HT1080 (cell line): ENCODE measurements at regions not wholly inside any gene's neighbourhood (a gene's known extent, or its start where the extent isn't known, plus 50 kb on each side); places are given as distances from the start of the nearest gene placed in this dataset.
A peak's percentile ranks its signal among the peaks of the same experiment; 100 is the strongest.
"Not testable (repeated sequence)": the region's sequence is repeated elsewhere in the genome, so short reads cannot be mapped to it uniquely, and the experiment has no call there.

Source experiments
- DNase-seq: peaks from one replicate; pipeline ENCODE4 v3.0.0-alpha.2; 2015; ENCODE audit warnings: low read depth

GRCh38 chr2:109049022-109049421 is 60.0 kb upstream of the EDAR start:
- no peak for DNase-seq

- DNase-seq = no peak
These were observed 59.1 kb upstream of the EDAR start for GRCh38 chr2:109048163-109048562.

- DNase-seq = not testable (repeated sequence)
These were observed 58.5 kb upstream of the EDAR start for GRCh38 chr2:109047569-109047968.

GRCh38 chr2:109046925-109047508 is 58.0 kb upstream of the EDAR start:
- peak; percentile 38 for DNase-seq

GRCh38 chr2:109045505-109045904 is 56.5 kb upstream of the EDAR start:
- no peak for DNase-seq

DNA sequence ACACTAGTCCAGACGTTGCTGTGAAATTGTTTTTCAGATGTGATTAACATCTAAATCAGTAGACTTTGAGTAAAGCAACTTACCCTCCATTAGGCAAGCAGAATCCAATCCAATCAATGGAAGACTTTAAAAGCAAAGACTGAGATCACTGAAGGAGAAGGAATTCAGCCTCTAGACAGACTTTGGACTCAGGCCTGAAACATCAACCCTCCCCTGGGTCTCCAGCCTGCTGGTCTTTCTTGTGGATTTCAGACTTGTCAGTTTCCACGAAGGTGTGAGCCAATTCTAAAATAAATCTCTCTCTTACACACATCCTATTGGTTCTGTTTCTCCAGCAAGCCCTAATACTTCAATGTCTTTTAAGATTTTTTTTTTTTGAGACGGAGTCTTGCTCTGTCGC is 50.0 kb upstream of the EDAR start:
- no peak for DNase-seq
